HG03196 (cell line): ENCODE measurements at regions not wholly inside any gene's neighbourhood (a gene's known extent, or its start where the extent isn't known, plus 50 kb on each side); places are given as distances from the start of the nearest gene placed in this dataset.

Source experiments
- ATAC-seq: cut with Tn5 transposase; IDR thresholded peaks from one replicate; pipeline ENCODE4 v1.9.1; 2021; ENCODE audit not compliant: unreplicated experiment

GRCh38 chr3:34008836-34009809 is 210.7 kb downstream of the PDCD6IP start:
- no peak for ATAC-seq

GRCh38 chr3:34011171-34012101 is 213.0 kb downstream of the PDCD6IP start:
- no peak for ATAC-seq

GRCh38 chr3:34012102-34012461 is 213.7 kb downstream of the PDCD6IP start:
- ATAC-seq = no peak

- no peak for ATAC-seq
Observed at GRCh38 chr3:34013818-34014570, 215.6 kb downstream of the PDCD6IP start.

- no peak for ATAC-seq
Observed at GRCh38 chr3:34015204-34016142, 217.0 kb downstream of the PDCD6IP start.

- peak; percentile 63 for ATAC-seq
Observed at GRCh38 chr3:34016925-34017587, 218.6 kb downstream of the PDCD6IP start.

- ATAC-seq = no peak
Observed at GRCh38 chr3:34017757-34018156, 219.3 kb downstream of the PDCD6IP start.

- ATAC-seq = no peak
Observed at GRCh38 chr3:34019158-34019557, 220.7 kb downstream of the PDCD6IP start.

- ATAC-seq = no peak
Observed at GRCh38 chr3:34020170-34020569, 221.7 kb downstream of the PDCD6IP start.

- no peak for ATAC-seq
Observed at GRCh38 chr3:34020726-34021680, 222.6 kb downstream of the PDCD6IP start.

GRCh38 chr3:34022147-34022546 is 223.7 kb downstream of the PDCD6IP start:
- no peak for ATAC-seq

GRCh38 chr3:34024447-34025240 is 226.2 kb downstream of the PDCD6IP start:
- ATAC-seq = no peak

- no peak for ATAC-seq
Observed at GRCh38 chr3:34033839-34034238, 235.4 kb downstream of the PDCD6IP start.

GRCh38 chr3:34034840-34035239 is 236.4 kb downstream of the PDCD6IP start:
- ATAC-seq = no peak

- no peak for ATAC-seq
Observed at GRCh38 chr3:34035775-34036174, 237.3 kb downstream of the PDCD6IP start.

GRCh38 chr3:34037260-34037659 is 238.8 kb downstream of the PDCD6IP start:
- no peak for ATAC-seq

GRCh38 chr3:34038131-34038530 is 239.7 kb downstream of the PDCD6IP start:
- no peak for ATAC-seq
